NB4 (cell line): ENCODE measurements at regions not wholly inside any gene's neighbourhood (a gene's known extent, or its start where the extent isn't known, plus 50 kb on each side); places are given as distances from the start of the nearest gene placed in this dataset.

Experiments used
- DNase-seq: peaks from one replicate; pipeline ENCODE4 v3.0.0; 2010; ENCODE audit warnings: low read depth
- H3K4me3 ChIP-seq: one replicate; pipeline ENCODE4 v1.5.1; 2011; ENCODE audit warnings: mild to moderate bottlenecking, low read depth, low read length, moderate library complexity
- MYC ChIP-seq: IDR thresholded peaks from 2 replicates; pipeline ENCODE4 v1.6.1; 2011; ENCODE audit warnings: low read depth, low read length
- POLR2A ChIP-seq: IDR thresholded peaks from 2 replicates; pipeline ENCODE4 v1.6.1; 2011; ENCODE audit warnings: mild to moderate bottlenecking; ENCODE audit not compliant: insufficient read length; ENCODE audit errors: extremely low read depth
- TF ChIP-seq, protein P1 (sequence below): IDR thresholded peaks from 2 replicates; pipeline ENCODE4 v1.6.1; 2011; ENCODE audit warnings: low read depth, low read length
- TF ChIP-seq, protein P2 (sequence below): IDR thresholded peaks from one replicate; pipeline ENCODE4 v1.5.1; 2012; ENCODE audit warnings: low read depth, low read length

DNA sequence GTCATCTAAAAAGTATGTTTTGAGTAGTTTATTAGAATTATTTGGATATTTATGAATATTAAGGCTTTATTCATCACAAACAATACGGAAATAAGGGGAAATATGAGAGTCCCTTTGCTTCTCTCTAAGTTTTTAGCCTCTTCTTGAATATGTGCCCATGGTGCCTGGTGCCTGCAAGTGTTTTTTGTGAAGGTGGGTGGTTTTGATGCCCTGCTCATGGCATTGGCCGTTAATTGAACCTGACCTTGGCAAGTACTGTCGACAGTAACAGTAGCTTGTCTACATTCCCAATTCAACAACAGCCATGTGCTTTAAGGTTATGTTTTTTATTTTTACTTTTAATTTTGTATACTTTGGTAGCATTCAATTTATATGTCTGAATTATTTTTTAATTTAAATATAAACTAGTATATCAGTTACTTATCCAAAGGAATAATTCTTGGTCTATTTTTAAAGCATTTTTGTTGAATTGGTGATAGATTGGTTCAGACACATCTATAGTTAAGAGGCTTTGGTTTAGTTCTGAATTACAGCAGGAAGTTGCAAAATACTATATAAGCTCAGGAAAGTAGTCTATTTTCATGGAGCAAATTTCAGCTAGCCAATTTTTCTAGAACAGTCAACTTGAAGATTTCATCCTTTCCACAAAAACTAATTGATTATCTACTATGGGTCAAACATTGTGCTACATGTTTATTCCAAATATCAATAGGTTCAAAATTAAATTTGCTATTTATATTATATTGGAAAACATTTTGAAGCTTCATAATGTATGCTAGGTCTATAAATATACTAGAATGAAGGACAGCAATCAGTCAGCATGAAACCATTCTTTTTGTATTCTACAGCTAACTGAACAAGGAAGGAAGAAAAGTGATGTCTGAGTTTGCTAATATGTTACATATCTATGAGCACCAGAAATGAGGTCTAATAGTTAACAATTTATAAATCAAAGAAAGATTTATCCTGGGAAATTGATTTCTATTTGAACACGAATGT lies 184.4 kb downstream of the MRPL39 start:
- TF ChIP-seq, protein P1, sequence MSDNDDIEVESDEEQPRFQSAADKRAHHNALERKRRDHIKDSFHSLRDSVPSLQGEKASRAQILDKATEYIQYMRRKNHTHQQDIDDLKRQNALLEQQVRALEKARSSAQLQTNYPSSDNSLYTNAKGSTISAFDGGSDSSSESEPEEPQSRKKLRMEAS = no peak
- TF ChIP-seq, protein P2, sequence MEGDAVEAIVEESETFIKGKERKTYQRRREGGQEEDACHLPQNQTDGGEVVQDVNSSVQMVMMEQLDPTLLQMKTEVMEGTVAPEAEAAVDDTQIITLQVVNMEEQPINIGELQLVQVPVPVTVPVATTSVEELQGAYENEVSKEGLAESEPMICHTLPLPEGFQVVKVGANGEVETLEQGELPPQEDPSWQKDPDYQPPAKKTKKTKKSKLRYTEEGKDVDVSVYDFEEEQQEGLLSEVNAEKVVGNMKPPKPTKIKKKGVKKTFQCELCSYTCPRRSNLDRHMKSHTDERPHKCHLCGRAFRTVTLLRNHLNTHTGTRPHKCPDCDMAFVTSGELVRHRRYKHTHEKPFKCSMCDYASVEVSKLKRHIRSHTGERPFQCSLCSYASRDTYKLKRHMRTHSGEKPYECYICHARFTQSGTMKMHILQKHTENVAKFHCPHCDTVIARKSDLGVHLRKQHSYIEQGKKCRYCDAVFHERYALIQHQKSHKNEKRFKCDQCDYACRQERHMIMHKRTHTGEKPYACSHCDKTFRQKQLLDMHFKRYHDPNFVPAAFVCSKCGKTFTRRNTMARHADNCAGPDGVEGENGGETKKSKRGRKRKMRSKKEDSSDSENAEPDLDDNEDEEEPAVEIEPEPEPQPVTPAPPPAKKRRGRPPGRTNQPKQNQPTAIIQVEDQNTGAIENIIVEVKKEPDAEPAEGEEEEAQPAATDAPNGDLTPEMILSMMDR = no peak
- TF ChIP-seq POLR2A (no peak), MYC (no peak)
- DNase-seq = no peak
- no peak overlapping the region for H3K4me3 ChIP-seq

DNA sequence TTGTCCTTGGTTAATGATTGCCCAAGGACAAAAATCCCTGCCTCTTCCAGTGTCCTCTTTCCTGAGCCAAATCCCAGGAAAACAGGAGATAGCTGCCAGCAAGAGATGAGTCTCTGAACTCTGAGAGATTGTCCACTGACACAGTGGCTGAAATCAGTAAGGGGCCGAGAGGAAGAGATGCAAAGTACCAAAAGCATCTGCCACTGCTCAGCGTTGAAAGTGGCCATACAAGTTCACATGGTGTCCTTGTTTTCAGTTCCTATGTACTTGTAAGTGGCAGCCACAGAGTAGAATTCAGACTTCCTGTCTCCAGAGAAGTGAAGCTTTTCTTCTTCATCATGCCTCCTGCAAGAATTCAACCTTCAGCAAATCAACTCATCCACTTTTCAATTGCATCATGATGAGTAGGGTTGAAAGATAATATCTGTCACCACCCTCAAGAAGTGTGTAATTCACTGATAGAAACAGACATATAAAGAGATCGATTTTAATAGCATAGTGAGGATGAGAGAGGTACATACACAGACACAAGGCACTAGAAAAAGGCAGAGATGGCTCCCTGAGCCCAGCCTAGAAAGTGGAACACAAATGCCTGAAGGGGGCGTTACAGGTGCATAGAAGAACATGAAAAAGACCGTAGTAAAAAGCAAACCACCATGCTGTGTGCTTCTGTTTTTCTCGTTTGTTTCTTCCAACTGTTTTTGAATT lies 185.8 kb downstream of the MRPL39 start:
- H3K4me3 ChIP-seq = no peak overlapping the region
- DNase-seq = peak; percentile 70

DNA sequence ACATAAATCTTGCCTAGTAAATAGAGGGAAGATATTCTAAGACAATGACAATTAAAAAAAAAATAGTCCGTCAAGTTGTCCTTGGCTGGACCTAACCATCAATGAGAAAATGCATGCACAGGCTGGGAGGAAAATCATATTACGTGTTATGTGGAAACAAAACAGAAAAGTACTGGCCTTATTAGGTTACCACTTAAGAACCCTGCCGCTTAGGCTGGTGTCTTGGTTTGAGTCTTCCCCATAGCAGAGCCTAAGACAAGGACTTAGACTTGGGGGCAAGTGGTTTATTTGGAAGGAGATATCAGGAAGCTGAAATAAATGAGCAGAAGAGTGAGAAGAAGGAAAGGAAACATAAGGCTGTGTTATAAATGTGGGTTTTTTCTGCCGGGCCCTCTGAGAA lies 186.4 kb downstream of the MRPL39 start:
- TF ChIP-seq POLR2A = no peak
- TF ChIP-seq, protein P2 = no peak
- TF ChIP-seq, protein P1 = no peak
- TF ChIP-seq MYC = no peak
- no peak for DNase-seq
- H3K4me3 ChIP-seq = no peak overlapping the region

More for the DNA sequence above, 185.8 kb downstream of the MRPL39 start:
- TF ChIP-seq, protein P2 = peak; percentile 63
- no peak for TF ChIP-seq MYC

DNA sequence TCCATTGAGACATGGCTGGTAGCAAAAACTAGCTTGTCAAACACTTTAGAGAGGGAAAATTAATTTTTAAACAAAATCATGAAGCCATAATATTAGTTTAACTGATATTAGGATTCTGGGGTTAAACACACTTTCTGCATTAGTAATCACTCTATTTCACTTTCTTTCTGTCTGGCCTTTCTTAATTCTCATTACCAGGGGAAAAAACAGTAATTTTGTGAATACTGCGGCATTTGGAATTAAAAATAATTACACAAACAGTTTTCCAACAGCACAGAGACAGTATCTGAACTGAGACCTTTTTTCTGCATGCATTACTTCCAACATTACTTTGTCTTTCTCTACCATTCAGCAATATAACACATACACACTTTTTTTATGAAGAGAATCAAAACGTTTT lies 190.6 kb downstream of the MRPL39 start:
- TF ChIP-seq, protein P2 = no peak
- TF ChIP-seq MYC (no peak), POLR2A (no peak)
- TF ChIP-seq, protein P1 = no peak
- DNase-seq = no peak
- H3K4me3 ChIP-seq = no peak overlapping the region

DNA sequence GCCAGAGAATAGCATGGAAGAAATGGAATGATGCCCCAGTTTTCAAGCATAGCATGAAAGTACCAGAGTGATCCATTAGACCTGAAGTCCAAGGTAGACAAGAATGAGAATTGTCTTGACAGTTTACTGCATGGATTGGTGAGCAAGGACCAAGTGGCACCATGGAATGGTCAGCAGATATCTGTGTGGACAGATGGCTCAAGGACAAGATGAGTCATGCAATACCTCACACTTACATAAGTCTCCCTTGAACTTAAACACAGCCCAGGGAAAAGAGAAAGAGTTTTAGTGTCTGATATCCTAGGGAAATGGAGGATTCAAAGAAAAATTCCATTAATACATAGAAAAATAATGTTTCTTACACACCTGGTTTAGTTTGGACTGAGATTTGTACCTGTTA lies 195.2 kb downstream of the MRPL39 start:
- TF ChIP-seq, protein P2 = no peak
- TF ChIP-seq POLR2A = no peak
- TF ChIP-seq, protein P1 = no peak
- TF ChIP-seq MYC = no peak
- no peak overlapping the region for H3K4me3 ChIP-seq
- no peak for DNase-seq
